Stimulated activated CD4-positive, alpha-beta T cell treated with anti-CD3 and anti-CD28 coated beads, Interleukin-1b, Interleukin-23, amount 100 ng/mL, for 24 hours (primary cell): ENCODE measurements at regions not wholly inside any gene's neighbourhood (a gene's known extent, or its start where the extent isn't known, plus 50 kb on each side); places are given as distances from the start of the nearest gene placed in this dataset.

Experiments used
- DNase-seq, 4 experiments: peaks; one replicate each; pipeline ENCODE4 v3.0.0-alpha.2; 2020; ENCODE audit warnings: low read depth in 4 of 4, low spot score in 1 of 4

DNA sequence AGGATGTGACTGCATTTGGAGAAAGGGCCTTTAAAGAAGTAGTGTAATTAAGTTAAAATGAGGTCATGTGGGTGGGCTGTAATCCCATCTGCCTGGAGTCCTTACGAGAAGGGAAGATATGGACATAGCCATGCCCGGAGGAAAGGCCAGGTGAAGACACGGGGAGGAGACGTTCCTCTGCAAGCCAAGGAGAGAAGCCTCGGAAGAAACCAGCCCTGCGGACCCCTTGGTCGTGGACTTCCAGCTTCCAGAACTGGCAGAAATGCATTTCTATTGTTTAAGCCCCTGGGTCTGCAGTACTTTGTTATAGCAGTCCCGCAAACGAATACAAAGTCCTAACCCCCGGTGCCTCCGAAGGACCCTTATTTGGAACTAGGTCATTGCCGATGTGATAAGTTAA, 87.6 kb upstream of the TAF1B start:
- DNase-seq = no peak

DNA sequence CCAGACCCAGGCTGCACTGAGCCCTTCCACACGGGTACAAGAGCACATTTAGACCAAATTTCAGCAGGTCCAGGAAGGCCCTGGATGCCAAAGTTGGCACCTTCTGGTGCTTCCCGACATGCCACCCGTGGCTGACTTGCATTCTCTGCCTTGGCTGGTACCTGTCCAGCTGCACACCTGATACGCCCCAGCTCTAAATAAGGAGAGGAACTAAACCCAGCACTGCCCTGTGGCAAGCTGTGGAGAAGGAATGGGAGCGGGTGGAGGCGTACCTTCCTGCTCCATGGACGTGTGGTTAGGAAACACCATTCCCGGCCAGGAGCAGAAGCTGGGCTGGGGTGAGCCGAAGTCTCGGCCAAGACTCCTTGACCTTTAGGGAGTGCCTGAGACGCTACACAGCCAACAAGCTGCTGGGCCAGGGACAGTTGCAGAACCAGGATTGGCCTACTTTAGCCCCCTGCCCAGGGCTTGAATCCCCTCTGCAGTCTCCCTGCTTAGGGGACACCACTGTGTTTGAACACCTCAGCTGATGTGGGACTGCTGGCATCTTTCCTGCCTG, 86.5 kb upstream of the TAF1B start:
- no peak for DNase-seq

DNA sequence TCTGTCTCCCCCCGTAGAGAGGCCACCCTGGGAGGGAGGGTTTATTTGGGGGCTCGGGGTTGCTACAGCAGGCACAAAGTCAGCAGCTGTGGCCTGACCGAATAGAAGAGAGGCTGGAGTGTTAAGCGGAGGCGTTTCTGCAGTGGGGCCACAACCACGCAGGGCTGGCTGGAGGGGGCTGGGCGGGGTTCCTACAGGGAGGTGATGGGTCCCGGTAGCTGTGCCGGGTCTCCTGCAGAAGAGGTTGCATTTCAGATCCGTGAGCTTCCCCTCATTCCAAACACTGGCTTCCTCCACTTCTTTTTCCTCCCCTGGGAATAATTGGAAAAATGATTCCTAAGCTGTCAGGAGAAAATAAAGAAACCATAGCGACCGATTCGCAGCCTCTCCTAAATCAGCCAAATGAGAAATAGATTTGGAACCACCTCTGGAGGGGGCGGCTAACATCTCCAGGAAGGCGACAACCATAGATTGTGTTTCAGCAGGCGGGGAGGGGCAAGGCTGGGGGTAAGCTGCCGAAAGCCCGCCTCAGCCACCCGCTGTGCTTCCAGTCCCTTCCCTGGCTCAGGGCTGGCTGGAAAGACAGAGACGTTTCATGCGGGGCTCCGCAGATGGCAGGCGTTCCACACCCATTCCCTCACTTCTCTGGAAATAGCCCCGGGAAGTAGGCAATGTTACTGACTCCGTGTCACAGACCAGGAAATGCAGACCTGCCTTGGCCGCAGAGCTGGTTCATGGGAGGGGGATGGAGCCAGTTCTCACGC, 85.6 kb upstream of the TAF1B start:
- DNase-seq = no peak

DNA sequence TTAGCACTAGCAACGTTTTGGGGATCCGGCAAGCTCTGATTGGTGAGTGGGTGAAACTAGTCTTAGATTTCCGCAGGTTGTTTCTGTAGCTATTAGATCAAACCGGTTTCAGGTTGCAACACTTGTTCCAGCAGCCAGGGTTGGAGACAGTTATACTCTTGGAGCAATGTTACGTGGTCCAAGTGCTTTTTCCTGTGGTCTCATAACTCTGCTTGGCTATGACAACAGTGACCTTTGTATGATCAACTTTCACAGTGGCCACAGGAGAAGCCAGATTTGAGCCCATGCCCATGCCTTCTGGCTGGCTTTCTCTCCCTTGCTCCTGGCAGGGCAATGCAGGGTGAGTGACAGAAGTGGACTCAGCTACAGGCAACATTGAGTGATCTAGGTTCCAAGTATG, 84.5 kb upstream of the TAF1B start:
- DNase-seq = no peak

DNA sequence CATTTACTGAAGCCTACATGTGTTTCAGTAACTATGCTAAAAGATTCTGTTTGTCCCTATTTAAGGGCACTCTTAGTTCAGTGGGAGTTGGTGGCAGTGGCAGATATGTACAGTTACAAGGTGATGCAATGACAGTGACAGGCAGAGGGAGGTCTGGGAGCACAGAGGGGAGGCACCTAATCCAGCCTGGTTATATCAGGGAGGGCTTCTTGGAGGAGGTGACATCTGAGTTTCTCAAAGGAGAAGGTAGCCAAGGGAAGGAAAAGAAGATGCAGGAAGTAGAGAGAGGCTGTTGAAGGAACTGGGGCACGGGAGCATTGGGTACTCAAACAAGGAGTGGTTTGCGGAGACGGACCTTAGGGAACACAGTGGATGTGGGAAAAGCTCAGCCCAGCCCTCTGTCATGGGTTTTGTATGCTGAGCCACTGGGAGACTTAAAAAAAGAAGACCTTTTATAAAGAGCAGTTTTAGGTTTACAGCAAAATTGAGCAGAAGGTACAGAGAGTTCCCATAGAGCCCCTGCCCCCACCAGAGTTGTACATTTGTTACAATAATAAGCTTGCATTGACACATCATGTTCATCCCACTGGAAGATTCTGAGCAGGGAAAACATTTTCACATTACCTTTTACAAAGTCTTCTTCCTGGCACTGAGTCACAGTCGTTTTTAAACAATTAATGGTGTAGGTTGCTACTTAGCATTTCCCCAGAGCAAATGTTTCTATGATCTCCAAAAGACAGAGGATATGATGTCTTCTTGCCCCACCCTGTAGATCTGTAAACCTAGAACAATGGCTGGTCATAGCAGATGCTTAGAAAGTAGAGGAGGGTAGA, 83.0 kb upstream of the TAF1B start:
- DNase-seq = no peak

DNA sequence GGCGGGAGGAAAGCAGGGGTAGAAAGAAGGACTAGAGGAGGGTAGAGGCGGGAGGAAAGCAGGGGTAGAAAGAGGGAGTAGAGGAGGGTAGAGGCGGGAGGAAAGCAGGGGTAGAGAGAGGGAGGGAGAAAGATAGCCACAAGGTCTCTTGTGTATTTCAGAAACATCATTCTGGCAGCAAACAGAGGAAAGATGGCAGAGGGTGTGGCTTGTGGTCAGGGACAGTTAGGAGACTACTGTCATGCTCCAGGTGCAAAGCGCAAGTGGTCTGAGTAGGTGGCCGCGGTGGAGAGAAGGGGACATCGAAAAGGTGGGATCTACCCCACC, 82.4 kb upstream of the TAF1B start:
- DNase-seq = no peak

DNA sequence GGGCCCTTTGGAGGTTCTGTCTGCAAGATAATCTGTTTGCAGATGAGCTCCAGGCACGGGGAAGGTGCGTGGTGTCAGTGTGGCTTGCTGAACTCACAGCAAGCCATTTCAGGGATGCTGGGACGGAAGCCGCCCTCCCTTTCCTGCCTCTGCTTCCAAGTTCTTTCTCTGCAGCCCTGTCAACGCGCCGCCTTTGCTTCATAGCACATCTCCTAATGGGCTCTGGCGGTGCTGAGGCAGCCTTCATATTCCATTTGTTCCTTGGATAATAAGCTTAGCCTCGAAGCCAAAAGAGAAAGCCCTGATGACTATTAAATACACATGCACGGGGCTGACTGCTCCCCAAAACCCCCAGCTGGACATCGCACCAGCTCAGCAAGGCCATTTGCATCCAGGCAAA, 81.7 kb upstream of the TAF1B start:
- no peak for DNase-seq

DNA sequence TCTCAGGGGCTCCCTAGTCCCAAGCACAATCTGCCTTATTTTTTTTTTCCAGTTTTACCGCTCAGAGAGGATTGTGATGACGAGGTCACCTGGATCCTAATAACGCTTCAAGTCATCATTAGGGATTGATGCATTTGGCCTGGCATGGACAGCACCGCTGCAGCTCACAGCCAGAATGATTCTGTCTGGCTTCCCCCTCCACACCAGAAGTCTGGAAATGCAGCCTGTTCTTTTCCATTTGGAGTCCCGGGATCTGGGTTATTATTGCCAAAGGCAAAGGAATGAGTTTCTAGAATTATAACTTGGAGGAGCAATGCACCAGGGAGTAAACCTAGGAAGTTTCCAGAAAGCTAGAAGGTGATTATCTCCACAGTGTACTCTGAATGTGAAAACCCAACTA, 81.1 kb upstream of the TAF1B start:
- DNase-seq = no peak

DNA sequence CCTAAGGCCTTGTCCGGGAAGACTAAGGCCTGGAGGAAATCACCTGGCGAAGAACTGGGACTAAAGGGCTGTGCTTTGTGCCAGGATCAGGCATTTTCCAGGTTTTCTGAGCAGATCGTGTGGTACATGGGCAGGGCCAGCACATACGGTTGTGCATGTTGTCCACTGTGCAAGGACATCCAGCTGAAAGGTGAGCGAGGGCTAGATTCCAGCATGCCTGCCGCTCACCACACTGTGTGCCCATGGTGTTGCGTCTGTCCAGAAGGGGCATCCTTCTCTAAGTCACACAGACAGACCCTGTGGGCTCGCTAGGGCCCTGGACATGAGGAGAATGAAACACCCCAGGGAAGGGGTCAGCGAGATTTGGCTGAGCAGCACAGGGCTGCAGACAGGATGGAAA, 80.3 kb upstream of the TAF1B start:
- DNase-seq = no peak

DNA sequence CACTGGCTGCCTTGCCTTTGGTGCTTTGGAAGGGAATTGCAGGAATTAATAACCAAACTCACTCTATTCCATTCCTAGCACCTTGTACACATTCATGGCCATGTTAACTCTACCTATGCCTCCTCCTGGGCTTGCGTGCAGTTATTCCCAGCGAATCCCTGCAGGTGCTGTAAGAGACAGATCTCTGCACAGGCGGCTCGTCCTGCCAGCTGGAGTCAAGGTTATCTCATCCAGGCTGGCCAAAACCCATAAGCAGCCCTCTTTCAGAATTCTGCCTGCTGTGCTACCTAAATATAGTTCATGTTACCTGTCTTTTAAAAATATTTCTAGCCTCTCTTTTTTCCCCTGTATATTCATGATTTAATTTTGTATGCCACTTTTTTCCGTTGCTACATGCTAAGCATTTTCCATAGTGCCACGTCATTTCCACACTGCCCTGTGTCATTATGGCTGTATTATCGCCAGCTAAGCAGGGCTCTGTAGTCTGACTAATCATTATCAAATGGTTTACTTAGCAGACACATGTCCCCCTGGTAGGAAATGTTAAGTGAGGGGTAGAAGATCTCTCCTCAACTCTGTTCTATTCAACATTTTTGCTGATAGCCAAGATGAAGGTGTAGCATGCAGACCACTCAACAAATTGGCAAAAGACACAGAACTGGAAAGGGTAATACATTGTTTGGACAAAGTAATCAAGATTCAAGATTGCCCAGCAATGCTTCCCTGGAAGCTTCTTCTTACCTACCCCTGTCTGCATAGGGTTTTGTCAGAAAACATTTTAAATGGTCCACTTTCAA, 79.7 kb upstream of the TAF1B start:
- no peak for DNase-seq

DNA sequence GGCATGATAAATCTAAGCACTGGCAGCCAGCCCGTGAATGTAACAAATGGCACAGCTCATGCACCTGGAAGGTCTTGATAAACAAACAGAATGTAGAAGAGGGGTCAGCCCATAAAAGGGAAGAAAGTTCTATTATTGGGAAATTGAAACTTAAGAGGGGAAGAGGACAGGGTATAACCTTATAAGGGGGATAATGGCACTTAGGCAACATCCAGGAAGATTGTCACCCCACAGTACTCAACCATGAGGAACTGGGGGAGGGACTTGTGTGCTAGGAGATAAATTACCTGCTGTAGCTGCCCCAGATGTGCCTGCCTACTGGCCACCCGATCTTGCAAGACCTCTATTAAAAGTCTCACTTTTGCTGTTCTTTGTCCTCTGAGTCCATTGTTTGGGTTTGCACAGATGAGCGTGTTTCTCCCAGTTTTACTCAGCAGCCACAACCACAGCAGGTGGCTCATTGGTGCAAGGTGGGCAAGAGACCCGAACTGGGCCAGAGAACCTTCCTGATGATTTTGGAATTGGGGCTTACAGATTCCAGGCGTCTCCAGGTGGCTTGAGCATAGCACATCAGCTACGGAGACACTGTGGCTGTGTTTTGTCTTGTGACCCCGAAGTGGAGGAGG, 79.0 kb upstream of the TAF1B start:
- no peak for DNase-seq

DNA sequence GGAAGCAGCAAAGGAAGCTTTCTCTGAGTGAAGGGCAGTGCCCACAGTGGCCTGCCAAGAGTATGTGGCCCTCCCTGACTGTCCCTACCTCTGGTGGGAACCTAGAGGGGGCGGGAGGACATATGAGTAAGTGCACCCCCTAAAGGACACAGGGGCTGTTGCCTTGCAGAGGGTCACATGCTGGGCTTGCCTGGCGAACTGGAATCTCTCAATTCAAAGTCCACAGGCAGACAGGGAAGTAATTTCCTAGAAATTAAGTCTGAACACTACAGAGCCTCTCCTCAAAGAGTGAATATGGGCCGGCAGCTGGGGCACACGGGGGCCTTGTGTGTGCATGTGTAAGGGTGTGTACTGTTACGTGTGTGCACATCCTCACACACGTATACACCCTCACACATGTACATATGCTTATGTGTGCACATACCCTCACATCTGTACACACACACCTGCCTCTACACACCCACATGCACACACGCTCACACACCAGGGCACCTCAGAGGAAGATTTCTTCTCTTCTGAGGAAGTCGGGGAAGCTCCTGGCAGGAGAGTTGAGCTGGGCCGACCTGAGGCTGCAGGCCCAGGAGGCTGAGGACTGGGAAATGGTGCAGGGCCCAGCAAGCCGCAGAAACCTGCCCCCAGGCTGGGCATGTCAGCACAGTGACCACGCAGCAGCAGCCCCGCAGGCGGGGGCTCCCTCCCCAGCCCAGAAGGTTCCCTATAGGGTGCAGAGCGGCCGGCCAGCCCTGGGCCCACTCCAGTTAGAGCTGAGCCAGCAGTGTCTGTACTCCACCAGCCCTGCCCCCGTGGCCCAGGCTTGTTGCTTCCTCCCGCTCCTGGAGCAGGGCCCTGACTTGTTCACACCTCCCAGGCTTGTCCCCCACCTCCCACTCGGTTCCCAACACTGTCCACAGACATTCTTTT, 77.4 kb upstream of the TAF1B start:
- no peak for DNase-seq

DNA sequence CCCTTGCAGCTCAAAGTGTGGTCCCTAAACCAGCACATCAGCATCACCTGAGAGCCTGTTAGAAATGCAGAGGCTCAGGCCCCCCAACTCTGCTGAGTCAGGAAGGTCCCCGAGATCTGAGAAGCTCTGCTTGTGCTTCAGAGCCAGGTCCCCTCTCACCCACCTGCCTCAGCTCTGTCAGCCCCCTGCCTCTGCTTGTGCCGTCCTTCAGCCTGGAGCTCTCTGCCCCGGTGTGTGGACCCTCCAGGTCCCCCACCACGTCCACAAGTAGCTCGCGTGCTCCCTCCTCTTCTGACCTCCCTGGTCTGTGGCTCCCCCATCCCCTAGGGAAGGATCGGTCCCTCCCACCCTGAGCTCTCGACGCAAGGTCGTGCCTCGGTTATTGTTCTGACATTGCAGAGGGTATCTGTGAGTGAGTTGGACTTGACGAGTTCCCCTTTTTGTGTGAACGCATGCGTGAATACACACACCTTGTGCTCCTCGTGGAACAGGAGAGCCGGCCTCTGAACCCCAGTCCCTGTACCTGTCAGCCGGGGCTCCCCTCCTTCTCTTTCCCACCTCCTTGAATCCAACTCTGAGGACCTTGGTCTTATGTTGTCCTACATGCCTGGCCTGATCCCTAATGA, 75.5 kb upstream of the TAF1B start:
- DNase-seq = no peak

DNA sequence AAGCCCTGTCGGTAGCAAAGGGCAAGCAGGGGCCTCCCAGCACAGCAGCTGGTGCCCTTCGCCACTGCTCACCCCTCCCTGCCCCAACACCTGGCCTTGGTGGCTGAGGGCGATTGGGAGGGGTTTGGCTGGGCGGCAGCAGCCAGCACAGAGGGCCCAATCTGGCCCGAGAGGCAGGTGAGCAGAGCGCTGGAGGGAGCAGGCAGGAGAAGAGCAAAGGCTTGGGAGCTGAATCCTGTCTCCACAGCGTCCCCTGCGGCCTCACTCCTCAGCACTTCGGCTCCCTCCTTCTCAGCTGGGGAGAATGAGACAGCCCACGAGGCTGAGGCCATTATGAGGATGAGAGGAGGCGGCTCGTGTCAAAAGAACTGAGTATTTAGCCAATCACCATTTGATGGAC, 74.9 kb upstream of the TAF1B start:
- DNase-seq = no peak

DNA sequence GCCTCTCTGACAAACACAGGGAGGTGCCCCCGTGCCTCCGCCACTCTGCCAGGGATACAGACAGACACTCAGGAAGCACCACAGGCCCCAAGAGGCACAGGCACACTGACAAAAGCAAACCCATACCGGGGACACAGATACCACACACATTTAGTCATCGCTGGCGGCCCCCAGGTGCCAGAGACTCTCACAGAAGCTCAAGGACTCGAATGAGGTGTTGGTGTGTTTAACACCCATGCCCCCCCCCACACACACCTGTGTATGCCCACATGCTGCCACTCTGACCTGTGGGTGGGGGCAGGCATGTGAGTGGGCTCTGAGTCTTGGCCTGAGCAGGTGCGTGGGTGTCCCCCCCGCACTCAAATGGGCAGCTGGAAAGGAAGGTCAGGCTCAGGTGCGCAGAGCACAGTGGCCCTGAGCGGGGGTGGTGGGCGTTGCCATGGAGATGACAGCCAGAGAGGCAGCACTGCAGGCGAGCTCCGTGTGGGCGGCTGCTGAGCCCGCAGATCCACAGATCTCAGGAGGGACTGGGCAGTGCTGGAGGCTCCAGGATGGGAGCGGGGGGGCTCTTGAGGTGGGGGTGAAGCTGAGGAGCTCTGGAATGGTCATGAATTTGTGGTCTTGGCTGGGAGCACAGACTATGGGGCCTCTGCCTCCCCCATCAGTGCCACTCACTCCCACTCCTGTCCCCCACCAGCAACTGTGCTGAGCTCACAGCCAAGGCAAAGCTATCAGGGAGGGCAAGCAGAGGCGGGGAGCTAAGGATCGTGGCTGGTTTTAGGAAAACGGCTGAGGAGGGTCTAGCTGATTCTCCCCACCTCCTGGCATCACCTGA, 73.9 kb upstream of the TAF1B start:
- DNase-seq = no peak

DNA sequence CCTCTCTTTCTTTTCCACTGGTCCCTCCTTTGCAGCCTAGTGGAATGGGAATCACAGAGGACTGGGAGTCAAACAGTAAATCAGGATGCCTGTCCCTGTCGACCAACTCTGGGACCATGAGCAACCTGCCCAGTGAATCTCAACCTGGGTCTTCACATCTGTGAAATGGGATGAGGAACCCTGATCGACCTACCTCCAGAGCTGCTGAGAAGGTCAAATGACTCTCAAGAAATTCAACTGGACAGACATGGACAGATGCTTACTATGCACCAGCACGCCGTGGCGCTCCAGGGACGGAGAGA, 73.3 kb upstream of the TAF1B start:
- DNase-seq = no peak

DNA sequence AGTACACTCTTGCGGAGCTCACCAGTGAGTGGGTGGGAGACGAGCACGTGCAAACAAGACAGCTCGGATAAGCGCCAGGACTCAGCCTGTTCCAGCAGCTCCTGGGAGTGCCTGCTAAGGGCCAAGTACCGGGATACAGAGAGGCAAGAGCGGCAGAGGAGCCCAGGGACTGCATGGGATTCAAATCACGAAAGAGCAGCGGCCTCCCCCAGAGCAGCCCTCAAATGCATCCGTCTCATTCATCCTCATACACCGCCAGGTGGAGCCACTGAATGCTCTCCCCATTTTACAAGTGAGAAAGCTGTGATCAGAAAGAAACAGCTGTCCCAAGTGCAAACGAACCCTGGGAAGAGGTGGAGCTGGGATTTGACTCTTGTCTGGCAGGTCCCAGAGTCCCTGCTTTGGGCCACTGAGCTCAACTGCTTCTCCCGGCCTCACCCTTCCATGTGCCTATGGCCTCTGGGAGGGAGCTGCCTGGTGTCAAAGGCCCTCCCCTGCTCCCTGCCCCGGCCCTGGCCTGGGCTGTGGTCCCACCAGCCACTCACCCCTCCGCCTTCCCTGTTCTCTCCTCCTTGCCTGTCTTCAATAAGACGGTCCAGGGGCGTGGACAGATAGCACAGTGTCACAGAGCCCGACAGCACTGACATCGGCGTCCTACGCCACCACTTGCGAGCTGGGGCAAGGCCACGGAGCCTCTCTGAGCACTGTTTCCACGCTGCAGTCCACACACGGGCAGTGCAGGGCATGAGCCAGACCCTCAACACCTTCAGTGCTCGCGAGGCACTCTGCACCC, 72.8 kb upstream of the TAF1B start:
- no peak for DNase-seq

DNA sequence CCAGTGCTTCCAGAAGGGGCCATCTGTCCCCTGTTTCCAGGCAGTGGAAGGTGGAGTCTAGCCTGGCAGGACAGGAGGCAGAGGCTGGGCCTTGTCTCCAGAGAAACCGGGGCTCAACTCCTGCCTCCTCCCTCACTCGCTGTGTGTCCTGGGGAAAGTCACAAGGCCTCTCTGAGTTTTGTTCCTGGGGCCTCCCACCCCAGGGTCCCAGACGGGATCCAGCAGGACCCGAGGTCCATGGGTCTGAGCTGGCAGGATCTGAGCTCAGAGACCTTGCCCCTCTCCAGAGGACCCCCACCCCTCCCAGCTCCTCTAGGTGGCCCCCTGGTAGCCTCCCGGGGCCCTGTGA, 72.2 kb upstream of the TAF1B start:
- DNase-seq = no peak
